HCT116 (cell line): ENCODE measurements at regions not wholly inside any gene's neighbourhood (a gene's known extent, or its start where the extent isn't known, plus 50 kb on each side); places are given as distances from the start of the nearest gene placed in this dataset.
A peak's percentile ranks its signal among the peaks of the same experiment; 100 is the strongest.

Source experiments
- ATAC-seq: fragments of 200-7000 bp; cut with Tn5 transposase; 2 replicates; pipeline ENCODE4 v1.9.1; 2020; ENCODE audit warnings: mild to moderate bottlenecking, moderate library complexity
- BruUV-seq: library from RNA; stranded (reverse); fragments of 400-500 nt; replicated peaks from 2 replicates; lab custom pipeline; 2021; lab: Mats Ljungman, UMichigan
- CTCF ChIA-PET: fragments of 300-600 bp; sonication (Branson Sonifier 250); formaldehyde crosslinking; loops from one replicate; lab custom pipeline; 2021; ENCODE audit warnings: antibody characterized with exemption; lab: Charles Lee
- POLR2A ChIA-PET: fragments of 300-600, 350-600 bp; sonication (Branson Sonifier 250); formaldehyde crosslinking; loops from one replicate; lab custom pipeline; 2021; ENCODE audit warnings: antibody characterized with exemption; lab: Charles Lee
- RAD21 ChIA-PET, 2 experiments: fragments of 300-600 bp; sonication (Branson Sonifier 250); formaldehyde crosslinking; loops; one replicate each; lab custom pipeline; 2023; ENCODE audit warnings: low total read pairs in 2 of 2; ENCODE audit not compliant: uncharacterized antibody in 2 of 2, unreplicated experiment in 2 of 2, low non-redundant PET in 1 of 2; lab: Charles Lee
- DNase-seq: peaks from one replicate; pipeline ENCODE4 v3.0.0-alpha.2; 2010; ENCODE audit warnings: low read depth, low spot score
- H2AFZ ChIP-seq: fragments of 200-600 bp; shearing (Covaris generic), sonication (generic); 2 replicates; pipeline ENCODE4 v1.6.1; 2017; ENCODE audit warnings: low read depth, mixed run types, mixed read lengths, antibody characterized with exemption, low read length; ENCODE audit not compliant: poor library complexity, severe bottlenecking
- H3K27ac ChIP-seq: 2 replicates; pipeline ENCODE4 v1.5.1; 2012; ENCODE audit warnings: low read depth, low read length
- H3K27me3 ChIP-seq: fragments of 200-600 bp; sonication (generic); 2 replicates; pipeline ENCODE4 v1.6.1; 2016; ENCODE audit warnings: mixed run types, low read length, mixed read lengths; ENCODE audit not compliant: insufficient read depth
- H3K36me3 ChIP-seq, 2 experiments: fragments of 200-500 bp in 1 of 2; fragments of 200-600 bp in 1 of 2; sonication (Bioruptor generic) in 1 of 2; sonication (generic) in 1 of 2; 2 replicates each; pipeline versions ENCODE4 v1.5.1 to v1.6.1; 2014 to 2016; ENCODE audit warnings: low read length in 2 of 2, inconsistent platforms in 1 of 2, mixed read lengths in 1 of 2, mixed run types in 1 of 2; ENCODE audit not compliant: insufficient read depth in 2 of 2, control insufficient read depth in 1 of 2
- H3K4me1 ChIP-seq, 2 experiments: fragments of 200-600 bp in 1 of 2; sonication (generic) in 1 of 2; 2 replicates each; pipeline versions ENCODE4 v1.5.1 to v1.6.1; 2012 to 2017; ENCODE audit warnings: low read length in 2 of 2, inconsistent platforms in 1 of 2, mild to moderate bottlenecking in 1 of 2, mixed read lengths in 1 of 2, mixed run types in 1 of 2, moderate library complexity in 1 of 2; ENCODE audit not compliant: insufficient read depth in 2 of 2, control insufficient read depth in 1 of 2
- H3K4me2 ChIP-seq: fragments of 200-600 bp; sonication (generic); 2 replicates; pipeline ENCODE4 v1.6.1; 2017; ENCODE audit warnings: mixed run types, low read length, mixed read lengths
- H3K4me3 ChIP-seq, 2 experiments: fragments of 200-600 bp in 1 of 2; sonication (generic) in 1 of 2; replicated peaks in 1 of 2; 2 replicates each; pipeline ENCODE4 v1.5.1; 2011 to 2016; ENCODE audit warnings: low read length in 2 of 2, control low read depth in 1 of 2, low read depth in 1 of 2, mild to moderate bottlenecking in 1 of 2, mixed read lengths in 1 of 2, mixed run types in 1 of 2
- H3K79me2 ChIP-seq: fragments of 200-600 bp; sonication (generic); 2 replicates; pipeline ENCODE4 v1.6.1; 2017; ENCODE audit warnings: mild to moderate bottlenecking, mixed run types, low read length, moderate library complexity, mixed read lengths; ENCODE audit not compliant: insufficient read depth
- H3K9ac ChIP-seq: fragments of 200-600 bp; sonication (generic); 2 replicates; pipeline ENCODE4 v1.6.1; 2016; ENCODE audit warnings: low read length, mixed read lengths
- H3K9me2 ChIP-seq: fragments of 200-600 bp; sonication (generic), shearing (Covaris generic); 2 replicates; pipeline ENCODE4 v1.6.1; 2017; ENCODE audit warnings: mixed run types, mild to moderate bottlenecking, moderate library complexity; ENCODE audit not compliant: insufficient read depth
- H3K9me3 ChIP-seq, 2 experiments: fragments of 200-500 bp in 1 of 2; fragments of 200-600 bp in 1 of 2; sonication (Bioruptor generic) in 1 of 2; sonication (generic) in 1 of 2; 2 replicates each; pipeline ENCODE4 v1.6.1; 2014 to 2017; ENCODE audit warnings: low read length in 2 of 2, mixed read lengths in 2 of 2, inconsistent platforms in 1 of 2, low read depth in 1 of 2, mild to moderate bottlenecking in 1 of 2, mixed run types in 1 of 2, moderate library complexity in 1 of 2; ENCODE audit not compliant: control insufficient read depth in 1 of 2, insufficient read depth in 1 of 2
- H4K20me1 ChIP-seq: fragments of 200-600 bp; sonication (generic), shearing (Covaris generic); 2 replicates; pipeline ENCODE4 v1.6.1; 2017; ENCODE audit warnings: mixed run types, mild to moderate bottlenecking, moderate library complexity; ENCODE audit not compliant: insufficient read depth
- CTCF ChIP-seq, 3 experiments: fragments of 200-600 bp in 1 of 3; sonication (generic) in 1 of 3; IDR thresholded peaks in 2 of 3; conservative IDR thresholded peaks in 1 of 3; 2 replicates each; pipeline ENCODE4 v1.5.1; 2012 to 2017; ENCODE audit warnings: low read depth in 2 of 3, low read length in 2 of 3, antibody characterized with exemption in 1 of 3, borderline replicate concordance in 1 of 3, control low read depth in 1 of 3, mild to moderate bottlenecking in 1 of 3, mixed read lengths in 1 of 3, mixed run types in 1 of 3, moderate library complexity in 1 of 3; ENCODE audit not compliant: insufficient read depth in 1 of 3
- MAX ChIP-seq: IDR thresholded peaks from 2 replicates; pipeline ENCODE4 v1.6.1; 2012
- RAD21 ChIP-seq: IDR thresholded peaks from 2 replicates; pipeline ENCODE4 v1.6.1; 2012; ENCODE audit warnings: low read depth, mild to moderate bottlenecking
- ZBTB33 ChIP-seq: IDR thresholded peaks from 2 replicates; pipeline ENCODE4 v1.6.1; 2011; ENCODE audit warnings: mild to moderate bottlenecking, low read length, moderate library complexity; ENCODE audit not compliant: insufficient replicate concordance; ENCODE audit errors: extremely low read depth
- intact Hi-C: fragments of 100-400 bp; cut with micrococcal nuclease; formaldehyde crosslinking; loops from 2 replicates; pipeline ENCODE4 v1.10.0; 2022

- no peak overlapping the region for H3K27ac ChIP-seq
- TF ChIP-seq MAX: no peak
- peak in 2 of 3 experiments; percentile 25 to 28; a peak in 2 of 6 replicates for TF ChIP-seq CTCF (IDR thresholded peaks at IDR 0.05 in 2 of 3, conservative IDR thresholded peaks at IDR 0.05 in 1 of 3; ENCODE audit: borderline replicate concordance in 1 of 3, insufficient read depth in 1 of 3, low read depth in 2 of 3, low read length in 2 of 3)
- TF ChIP-seq, all 23 proteins: peak for 1
- no TSS peak for BruUV-seq
- H3K9ac ChIP-seq: no peak overlapping the region
- DNase-seq (no peak), ATAC-seq (peak; percentile 57; the same call in 1 of the 2 replicates)
- CTCF ChIA-PET: no interaction called here
- POLR2A ChIA-PET: no interaction called here
- H3K79me2 ChIP-seq: no peaks in the 10 kb centered on the region
- no peaks in the 10 kb centered on the region for H3K36me3 ChIP-seq
- no peak overlapping the region for H3K4me3 ChIP-seq
- no peaks in the 10 kb centered on the region for H3K4me1 ChIP-seq
- H3K27me3 ChIP-seq: no peaks in the 10 kb centered on the region
- no peak overlapping the region for H3K4me2 ChIP-seq
- H3K9me2 ChIP-seq: no peaks in the 10 kb centered on the region
- RAD21 ChIA-PET: no interaction called here
- H3K9me3 ChIP-seq: no peaks in the 10 kb centered on the region
- no peak overlapping the region for H2AFZ ChIP-seq
- H4K20me1 ChIP-seq: no peaks in the 10 kb centered on the region
- intact Hi-C loops: no loop called here
These were observed 1640.9 kb upstream of the PCDH7 start for GRCh38 chr4:29079260-29079659.

GRCh38 chr4:29081234-29081955 is 1638.8 kb upstream of the PCDH7 start:
- peak overlapping the region; percentile 37 for H2AFZ ChIP-seq
- H3K4me1 ChIP-seq: no peaks in the 10 kb centered on the region
- no peak overlapping the region for H3K4me3 ChIP-seq
- intact Hi-C loops: no loop called here
- no peaks in the 10 kb centered on the region for H4K20me1 ChIP-seq
- ATAC-seq (no peak), DNase-seq (peak; percentile 22)
- H3K9ac ChIP-seq: no peak overlapping the region
- no peaks in the 10 kb centered on the region for H3K36me3 ChIP-seq
- no peaks in the 10 kb centered on the region for H3K27me3 ChIP-seq
- H3K27ac ChIP-seq: no peak overlapping the region
- ChIA-PET POLR2A (no interaction called here), RAD21 (no interaction called here), CTCF (no interaction called here)
- no peak overlapping the region for H3K4me2 ChIP-seq
- H3K9me3 ChIP-seq: no peaks in the 10 kb centered on the region
- peak in 2 of 3 experiments; percentile 29 to 52; a peak in 3 of 6 replicates for TF ChIP-seq CTCF (IDR thresholded peaks at IDR 0.05 in 2 of 3, conservative IDR thresholded peaks at IDR 0.05 in 1 of 3; ENCODE audit: borderline replicate concordance in 1 of 3, insufficient read depth in 1 of 3, low read depth in 2 of 3, low read length in 2 of 3)
- peak; percentile 58 for TF ChIP-seq RAD21
- TF ChIP-seq ZBTB33: no peak
- no peaks in the 10 kb centered on the region for H3K79me2 ChIP-seq
- no peaks in the 10 kb centered on the region for H3K9me2 ChIP-seq
- BruUV-seq: no TSS peak
